Left lung (tissue), 4 donors: ENCODE measurements at regions not wholly inside any gene's neighbourhood (a gene's known extent, or its start where the extent isn't known, plus 50 kb on each side); places are given as distances from the start of the nearest gene placed in this dataset.
"Not testable (repeated sequence)": the region's sequence is repeated elsewhere in the genome, so short reads cannot be mapped to it uniquely, and the experiment has no call there.

Experiments
- ATAC-seq: fragments of 200-7000 bp; cut with Tn5 transposase; one replicate; pipeline ENCODE4 v1.9.1; 2020; ENCODE audit warnings: moderate library complexity
- DNase-seq, 4 donors: peaks; one replicate each; pipeline ENCODE4 v3.0.0-alpha.2; 2013 to 2020
- H3K27ac ChIP-seq, 2 donors: fragments of 200-600 bp; sonication (generic) in 1 of 2; one replicate each; pipeline versions ENCODE4 v1.5.0 to v1.8.0; 2020 to 2021
- H3K27me3 ChIP-seq, 2 donors: fragments of 200-600 bp; sonication (generic) in 1 of 2; one replicate each; pipeline versions ENCODE4 v1.5.0 to v1.8.0; 2020 to 2021
- H3K36me3 ChIP-seq, 2 donors: fragments of 200-600 bp; sonication (generic) in 1 of 2; one replicate each; pipeline versions ENCODE4 v1.5.0 to v1.8.0; 2020 to 2021
- H3K4me1 ChIP-seq, 2 donors: fragments of 200-600 bp; one replicate each; pipeline ENCODE4 v1.8.0; 2021
- H3K4me3 ChIP-seq, 2 donors: fragments of 200-600 bp; sonication (generic) in 1 of 2; one replicate each; pipeline versions ENCODE4 v1.5.0 to v1.8.0; 2020 to 2021; ENCODE audit warnings: mild to moderate bottlenecking in 1 of 2
- H3K9me3 ChIP-seq, 2 donors: fragments of 200-600 bp; sonication (generic) in 1 of 2; one replicate each; pipeline versions ENCODE4 v1.5.0 to v1.8.0; 2020 to 2021
- intact Hi-C, 2 donors: fragments of 100-400 bp; cut with DNase I; formaldehyde crosslinking; loops; one replicate each; pipeline versions ENCODE4 v1.11.2 to v1.14.2; 2022
- TF ChIP-seq, protein P1 (sequence below), 2 donors: fragments of 200-600 bp; sonication (generic) in 1 of 2; IDR thresholded peaks; one replicate each; pipeline versions ENCODE4 v1.5.0 to v1.8.0; 2021; ENCODE audit warnings: antibody characterized with exemption in 2 of 2
- donor health status: DM: no; HTN: yes; CAD: no.
- donor health status: DM: no; HTN: no; CAD: no.

DNA sequence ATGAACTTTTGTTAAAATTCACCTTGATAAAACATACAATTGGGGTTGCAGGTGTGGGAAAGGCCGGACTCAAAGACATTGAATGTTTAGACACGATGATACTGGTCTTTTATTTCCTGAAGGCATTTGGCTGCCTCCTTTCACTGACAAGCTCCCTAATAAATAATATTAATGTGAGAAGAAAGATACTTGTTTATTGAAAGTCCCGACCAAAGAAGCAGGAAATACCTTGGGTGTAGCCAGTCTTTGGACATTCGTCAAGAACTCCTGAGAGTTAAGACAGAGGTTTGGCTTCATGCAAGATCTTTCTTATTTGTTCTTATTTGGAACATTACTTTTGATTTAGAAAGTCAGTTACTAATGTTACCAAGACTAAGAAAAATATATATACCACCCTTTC is 1133.8 kb upstream of the SEL1L start:
- DNase-seq (no peak), ATAC-seq (no peak)
- Histone ChIP-seq H3K36me3 (no peaks in the 10 kb centered on the region), H3K27me3 (no peaks in the 10 kb centered on the region), H3K27ac (no peak overlapping the region), H3K4me3 (no peak overlapping the region), H3K4me1 (no peaks in the 10 kb centered on the region), H3K9me3 (no peaks in the 10 kb centered on the region)
- TF ChIP-seq, protein P1, sequence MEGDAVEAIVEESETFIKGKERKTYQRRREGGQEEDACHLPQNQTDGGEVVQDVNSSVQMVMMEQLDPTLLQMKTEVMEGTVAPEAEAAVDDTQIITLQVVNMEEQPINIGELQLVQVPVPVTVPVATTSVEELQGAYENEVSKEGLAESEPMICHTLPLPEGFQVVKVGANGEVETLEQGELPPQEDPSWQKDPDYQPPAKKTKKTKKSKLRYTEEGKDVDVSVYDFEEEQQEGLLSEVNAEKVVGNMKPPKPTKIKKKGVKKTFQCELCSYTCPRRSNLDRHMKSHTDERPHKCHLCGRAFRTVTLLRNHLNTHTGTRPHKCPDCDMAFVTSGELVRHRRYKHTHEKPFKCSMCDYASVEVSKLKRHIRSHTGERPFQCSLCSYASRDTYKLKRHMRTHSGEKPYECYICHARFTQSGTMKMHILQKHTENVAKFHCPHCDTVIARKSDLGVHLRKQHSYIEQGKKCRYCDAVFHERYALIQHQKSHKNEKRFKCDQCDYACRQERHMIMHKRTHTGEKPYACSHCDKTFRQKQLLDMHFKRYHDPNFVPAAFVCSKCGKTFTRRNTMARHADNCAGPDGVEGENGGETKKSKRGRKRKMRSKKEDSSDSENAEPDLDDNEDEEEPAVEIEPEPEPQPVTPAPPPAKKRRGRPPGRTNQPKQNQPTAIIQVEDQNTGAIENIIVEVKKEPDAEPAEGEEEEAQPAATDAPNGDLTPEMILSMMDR (IDR thresholded peaks at IDR 0.05) = no peak
- intact Hi-C loops = no loop called here

DNA sequence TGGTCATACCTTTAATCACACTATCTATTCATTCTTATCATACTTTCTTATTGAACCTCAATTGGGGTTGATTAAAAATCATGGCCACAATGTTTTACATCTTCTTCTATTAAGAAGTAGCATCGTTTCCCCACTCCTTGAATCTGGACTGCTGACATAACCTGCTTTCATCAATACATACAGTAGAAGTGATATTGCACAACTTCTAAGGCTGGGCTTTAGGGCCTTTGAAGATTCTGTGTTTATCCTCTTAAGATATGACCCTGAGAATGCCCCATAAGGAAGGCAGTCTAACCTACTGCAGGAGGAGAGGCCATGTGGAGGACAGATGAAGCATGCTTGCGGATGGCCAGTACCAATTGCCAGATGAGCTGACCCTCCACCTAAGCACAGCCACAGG is 1142.8 kb upstream of the SEL1L start:
- no peaks in the 10 kb centered on the region for H3K9me3 ChIP-seq
- ATAC-seq = no peak
- DNase-seq = no peak
- H3K4me1 ChIP-seq = no peaks in the 10 kb centered on the region
- intact Hi-C loops = no loop called here
- TF ChIP-seq, protein P1 (IDR thresholded peaks at IDR 0.05) = no peak
- no peak overlapping the region for H3K27ac ChIP-seq
- H3K4me3 ChIP-seq = no peak overlapping the region
- no peaks in the 10 kb centered on the region for H3K36me3 ChIP-seq
- no peaks in the 10 kb centered on the region for H3K27me3 ChIP-seq

DNA sequence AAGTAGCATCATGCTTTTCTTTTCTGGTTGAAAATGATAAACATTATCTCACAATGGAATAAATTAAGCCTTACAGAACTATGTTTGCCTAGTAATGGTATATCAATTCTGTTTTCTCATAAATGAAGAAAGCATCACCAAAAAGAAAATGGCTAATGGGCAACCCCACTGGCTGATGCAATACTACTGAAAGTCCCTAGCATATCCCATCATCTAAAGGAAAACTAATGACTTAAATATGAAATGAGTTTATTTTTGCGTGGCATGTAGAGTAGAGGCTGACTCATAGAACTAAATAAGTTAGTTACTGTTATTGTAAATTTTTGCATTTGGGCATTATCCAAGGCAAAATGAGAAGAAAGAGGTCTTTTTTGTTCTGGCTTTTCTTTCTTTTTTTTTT is 1156.3 kb upstream of the SEL1L start:
- Histone ChIP-seq H3K4me3 (no peak overlapping the region), H3K4me1 (no peaks in the 10 kb centered on the region), H3K9me3 (no peaks in the 10 kb centered on the region), H3K27ac (no peak overlapping the region), H3K27me3 (no peaks in the 10 kb centered on the region), H3K36me3 (no peaks in the 10 kb centered on the region)
- intact Hi-C loops = no loop called here
- DNase-seq (no peak), ATAC-seq (no peak)
- TF ChIP-seq, protein P1 (IDR thresholded peaks at IDR 0.05) = no peak

DNA sequence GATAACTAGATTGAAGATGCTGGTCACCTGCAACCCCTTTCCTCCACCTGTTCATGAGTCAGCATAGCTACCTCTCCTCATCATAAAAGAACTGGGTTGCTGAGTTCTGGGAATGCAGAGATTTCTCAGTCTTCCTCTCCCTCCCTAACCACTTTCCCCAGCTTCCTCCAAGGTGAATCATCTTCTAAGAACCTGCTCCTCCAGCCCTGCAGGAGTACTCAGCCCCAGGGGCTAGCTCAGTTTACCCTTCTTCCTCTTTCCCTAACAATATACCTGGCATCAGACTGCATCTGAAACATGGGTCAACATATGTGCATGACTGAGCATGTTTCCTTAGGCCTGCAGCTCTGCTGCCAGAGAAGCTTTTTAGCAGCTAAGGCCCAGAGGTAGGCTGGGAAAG is 1157.5 kb upstream of the SEL1L start:
- DNase-seq, H3K4me1 ChIP-seq, H3K9me3 ChIP-seq, H3K4me3 ChIP-seq, H3K27ac ChIP-seq, ATAC-seq, H3K36me3 ChIP-seq, intact Hi-C loops, H3K27me3 ChIP-seq: not testable (repeated sequence)

DNA sequence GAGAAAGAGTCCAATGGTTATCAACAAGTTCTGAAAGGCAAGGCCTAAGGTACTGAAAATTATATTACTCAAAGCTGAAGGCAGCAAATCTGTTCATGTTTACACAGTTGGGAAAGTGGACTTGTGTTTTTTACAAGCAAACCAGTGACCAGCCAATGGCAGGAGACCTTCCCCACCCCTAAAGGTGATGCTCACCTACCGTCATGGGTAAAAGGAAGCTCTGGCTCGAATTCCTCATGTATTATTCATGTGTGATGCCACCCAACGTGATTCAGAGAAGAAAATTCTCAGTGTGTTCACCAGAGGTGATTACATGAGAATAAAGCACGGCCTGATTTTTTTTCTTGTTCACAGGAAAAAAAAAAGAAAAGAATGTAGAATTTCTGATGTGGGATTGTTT is 1161.2 kb upstream of the SEL1L start:
- H3K27me3 ChIP-seq = no peaks in the 10 kb centered on the region
- TF ChIP-seq, protein P1 (IDR thresholded peaks at IDR 0.05) = no peak
- H3K36me3 ChIP-seq = no peaks in the 10 kb centered on the region
- no peak for ATAC-seq
- H3K4me3 ChIP-seq = no peak overlapping the region
- intact Hi-C loops = no loop called here
- no peaks in the 10 kb centered on the region for H3K4me1 ChIP-seq
- no peak for DNase-seq
- no peak overlapping the region for H3K27ac ChIP-seq
- no peaks in the 10 kb centered on the region for H3K9me3 ChIP-seq

DNA sequence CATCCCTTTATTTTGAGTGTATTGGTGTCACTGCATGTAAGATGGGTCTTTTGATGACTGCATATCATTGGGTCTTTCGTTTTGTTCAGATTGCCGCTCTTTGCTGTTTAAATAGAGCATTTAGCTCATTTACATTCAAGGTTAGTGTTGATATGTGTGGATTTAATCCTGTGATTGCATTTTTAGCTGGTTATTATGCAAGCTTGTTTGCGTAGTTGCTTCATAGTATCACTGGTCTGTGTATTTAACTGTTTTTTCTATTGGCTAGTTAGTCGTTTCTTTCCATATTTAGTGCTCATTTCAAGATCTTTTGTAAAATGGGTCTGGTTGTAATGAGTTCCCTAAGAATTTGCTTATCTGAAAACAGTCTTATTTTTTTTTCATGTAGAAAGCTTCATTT is 1170.6 kb upstream of the SEL1L start:
- Histone ChIP-seq H3K27ac (no peak overlapping the region), H3K4me3 (no peak overlapping the region), H3K27me3 (no peaks in the 10 kb centered on the region), H3K9me3 (peaks cover 0 to 3% of the 10 kb centered on the region in 2 donors), H3K36me3 (no peaks in the 10 kb centered on the region), H3K4me1 (no peaks in the 10 kb centered on the region)
- intact Hi-C loops = no loop called here
- no peak for DNase-seq
- no peak for ATAC-seq
- TF ChIP-seq, protein P1 (IDR thresholded peaks at IDR 0.05) = no peak
